K562 (cell line): ENCODE measurements at regions not wholly inside any gene's neighbourhood (a gene's known extent, or its start where the extent isn't known, plus 50 kb on each side); places are given as distances from the start of the nearest gene placed in this dataset.

Source experiments
- ATAC-seq: fragments of 200-7000 bp; cut with Tn5 transposase; 3 replicates; pipeline ENCODE4 v1.9.1; 2020; ENCODE audit warnings: moderate library complexity
- BruUV-seq: library from RNA; stranded (reverse); fragments of 400-500 nt; replicated peaks from 2 replicates; lab custom pipeline; 2021; lab: Mats Ljungman, UMichigan
- CTCF ChIA-PET: fragments of 300-600 bp; formaldehyde crosslinking; extraction: SDS; loops from one replicate; lab custom pipeline; 2021; ENCODE audit warnings: low intra/inter-chr PET ratio; lab: Yijun Ruan, JAX
- POLR2A ChIA-PET: fragments of 300-600, 350-650 bp; sonication (Branson Sonifier 250); formaldehyde crosslinking; extraction: SDS; loops from one replicate; lab custom pipeline; 2021; ENCODE audit warnings: antibody characterized with exemption, inconsistent platforms; lab: Yijun Ruan, JAX
- DNase-seq, 4 experiments: peaks; one replicate each; pipeline versions ENCODE4 v3.0.0 to v3.0.0-alpha.2; 2011 to 2018; ENCODE audit warnings: low spot score in 3 of 4, mixed read lengths in 3 of 4; ENCODE audit errors: extremely low read depth in 1 of 4
- FAIRE-seq: peaks from 2 replicates; lab custom pipeline; 2011; peaks lifted over from hg19 to GRCh38; lab: Jason Lieb, UNC
- H2AFZ ChIP-seq: 2 replicates; pipeline ENCODE4 v1.6.0; 2011; ENCODE audit warnings: low read depth, low read length, control low read depth, inconsistent platforms
- H3K27ac ChIP-seq: fragments of 200-600 bp; 3 replicates; pipeline ENCODE4 v1.8.0; 2011; ENCODE audit warnings: low read depth, mild to moderate bottlenecking, control low read depth, inconsistent platforms, low read length, moderate library complexity, mixed read lengths; ENCODE audit errors: extremely low read depth
- H3K27me3 ChIP-seq, 2 experiments: fragments of 300-600 bp in 1 of 2; 2 replicates in 1 of 2; 3 replicates in 1 of 2; pipeline versions ENCODE4 v1.6.0 to v1.8.0; 2011; ENCODE audit warnings: inconsistent platforms in 2 of 2, low read length in 2 of 2, mild to moderate bottlenecking in 1 of 2, mixed read lengths in 1 of 2, moderate library complexity in 1 of 2; ENCODE audit not compliant: control insufficient read depth in 2 of 2, insufficient read depth in 2 of 2
- H3K36me3 ChIP-seq: fragments of 300-600 bp; 3 replicates; pipeline ENCODE4 v1.8.0; 2011; ENCODE audit warnings: mild to moderate bottlenecking, low read length, inconsistent platforms; ENCODE audit not compliant: control insufficient read depth, insufficient read depth
- H3K4me1 ChIP-seq, 2 experiments: fragments of 200-600 bp in 1 of 2; replicated peaks in 1 of 2; 2 replicates in 1 of 2; 3 replicates in 1 of 2; pipeline versions ENCODE4 v1.5.1 to v1.8.0; 2011; ENCODE audit warnings: inconsistent platforms in 2 of 2, low read length in 2 of 2, mild to moderate bottlenecking in 1 of 2, mixed read lengths in 1 of 2, moderate library complexity in 1 of 2; ENCODE audit not compliant: control insufficient read depth in 2 of 2, insufficient read depth in 2 of 2
- H3K4me2 ChIP-seq: 2 replicates; pipeline ENCODE4 v1.6.1; 2011; ENCODE audit warnings: low read length, control low read depth, inconsistent platforms, mixed read lengths; ENCODE audit not compliant: insufficient read depth
- H3K4me3 ChIP-seq: fragments of 200-600 bp; sonication (generic), shearing (Covaris generic); 2 replicates; pipeline ENCODE4 v1.5.1; 2016; ENCODE audit warnings: control low read depth, inconsistent platforms
- H3K79me2 ChIP-seq: fragments of 200-600 bp; 3 replicates; pipeline ENCODE4 v1.8.0; 2011; ENCODE audit warnings: low read length, inconsistent platforms; ENCODE audit not compliant: control insufficient read depth, insufficient read depth
- H3K9ac ChIP-seq, 2 experiments: 2 replicates each; pipeline versions ENCODE4 v1.6.0 to v1.6.1; 2011; ENCODE audit warnings: low read depth in 2 of 2, low read length in 2 of 2, control low read depth in 1 of 2, inconsistent platforms in 1 of 2, mild to moderate bottlenecking in 1 of 2, mixed read lengths in 1 of 2; ENCODE audit not compliant: insufficient read depth in 1 of 2
- H3K9me1 ChIP-seq: one replicate; pipeline ENCODE4 v1.6.0; 2011; ENCODE audit warnings: inconsistent platforms, mild to moderate bottlenecking, low read length, moderate library complexity; ENCODE audit not compliant: control insufficient read depth, insufficient read depth
- H3K9me3 ChIP-seq: replicated peaks from 2 replicates; pipeline ENCODE4 v1.5.1; 2011; ENCODE audit warnings: low read depth, low read length, inconsistent platforms; ENCODE audit not compliant: control insufficient read depth, insufficient read depth
- H4K20me1 ChIP-seq: replicated peaks from 2 replicates; pipeline ENCODE4 v1.6.1; 2011; ENCODE audit warnings: low read length, inconsistent platforms, mixed read lengths; ENCODE audit not compliant: control insufficient read depth, insufficient read depth
- ARID1B ChIP-seq: fragments of 450-650 bp; IDR thresholded peaks from 2 replicates; pipeline ENCODE4 v1.6.1; 2016; ENCODE audit warnings: antibody characterized with exemption, mild to moderate bottlenecking, inconsistent platforms
- CEBPB ChIP-seq: fragments of 450-650 bp; IDR thresholded peaks from 2 replicates; pipeline ENCODE4 v1.6.1; 2016; ENCODE audit warnings: missing genetic modification characterization, missing compliant biosample characterization
- CHD4 ChIP-seq: fragments of 200-600 bp; sonication (generic); IDR thresholded peaks from 3 replicates; pipeline ENCODE4 v1.6.1; 2012; ENCODE audit warnings: low read depth, mild to moderate bottlenecking, mixed read lengths, low read length, inconsistent platforms; ENCODE audit not compliant: insufficient read depth, insufficient replicate concordance, poor library complexity, severe bottlenecking
- HNRNPUL1 ChIP-seq: fragments of 200-400 bp; formaldehyde crosslinking; IDR thresholded peaks from 2 replicates; pipeline ENCODE4 v1.6.1; 2017; ENCODE audit warnings: low read length
- MCM3 ChIP-seq: fragments of 450-650 bp; IDR thresholded peaks from 2 replicates; pipeline ENCODE4 v1.6.1; 2016
- NCOA1 ChIP-seq: fragments of 450-650 bp; IDR thresholded peaks from 2 replicates; pipeline ENCODE4 v1.6.1; 2016; ENCODE audit warnings: low read depth
- SNIP1 ChIP-seq: fragments of 450-650 bp; IDR thresholded peaks from 2 replicates; pipeline ENCODE4 v1.7.1; 2017; ENCODE audit warnings: low read depth, mild to moderate bottlenecking
- THRAP3 ChIP-seq: fragments of 450-650 bp; IDR thresholded peaks from 2 replicates; pipeline ENCODE4 v1.6.1; 2016; ENCODE audit warnings: mild to moderate bottlenecking, inconsistent platforms, borderline replicate concordance
- ZNF311 ChIP-seq: fragments of 250-450 bp; sonication (Bioruptor Pico); IDR thresholded peaks from 2 replicates; pipeline ENCODE4 v1.4.0; 2020; ENCODE audit warnings: mild to moderate bottlenecking, moderate library complexity
- ZNF76 ChIP-seq: fragments of 250-450 bp; sonication (Bioruptor Pico); IDR thresholded peaks from 2 replicates; pipeline ENCODE4 v1.4.0; 2020; ENCODE audit warnings: mild to moderate bottlenecking, moderate library complexity, borderline replicate concordance
- ZNF79 ChIP-seq: fragments of 250-450 bp; sonication (Bioruptor Pico); IDR thresholded peaks from 2 replicates; pipeline ENCODE4 v1.4.0; 2020; ENCODE audit warnings: low read depth, mild to moderate bottlenecking, moderate library complexity
- WGBS: fragments of 100-300 bp; shearing (Covaris generic); methylation state at CpG from one replicate; pipeline ENCODE4 v1.1.6; 2016; ENCODE audit warnings: low coverage, mixed read lengths; ENCODE audit not compliant: insufficient coverage; ENCODE audit errors: missing lambda C conversion rate; 5-methylcytosine and 5-hydroxymethylcytosine counted together
- in situ Hi-C: fragments of 300-500 bp; cut with MboI; formaldehyde crosslinking; loops from 4 replicates; pipeline ENCODE4 v1.15.0; 2018; ENCODE audit warnings: inconsistent platforms, mixed read lengths
- intact Hi-C: fragments of 100-400 bp; cut with micrococcal nuclease; formaldehyde crosslinking; loops from 2 replicates; pipeline ENCODE4 v1.14.2; 2022
- TF ChIP-seq, protein P1 (sequence below): fragments of 450-650 bp; IDR thresholded peaks from 2 replicates; pipeline ENCODE4 v1.7.1; 2018; ENCODE audit warnings: mild to moderate bottlenecking, low read depth; ENCODE audit not compliant: partially characterized antibody

DNA sequence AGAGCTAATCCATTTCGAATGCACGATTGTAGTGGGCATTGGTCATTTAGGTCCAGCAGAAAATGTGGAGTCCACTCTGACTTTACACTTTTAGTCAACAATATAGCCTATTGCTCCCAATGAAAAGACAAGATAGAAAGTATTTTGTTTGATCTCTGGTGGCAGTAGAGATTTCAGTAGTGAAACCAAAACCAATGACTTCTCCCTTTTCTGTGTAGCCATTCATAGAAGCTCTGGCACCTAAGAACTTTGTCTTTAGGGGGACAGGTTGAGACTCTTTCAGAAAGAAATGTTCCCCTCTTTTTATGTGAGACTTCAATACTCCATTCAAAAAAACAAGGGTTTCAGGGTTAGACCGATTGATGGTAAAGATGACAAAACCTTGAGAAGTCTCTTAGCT, 510.8 kb upstream of the POU3F2 start:
- no peaks in the 10 kb centered on the region for H3K79me2 ChIP-seq
- no peaks in the 10 kb centered on the region for H3K9me3 ChIP-seq
- in situ Hi-C loops (no loop called here), intact Hi-C loops (no loop called here)
- no peaks in the 10 kb centered on the region for H3K4me1 ChIP-seq
- ATAC-seq: no peak
- ChIA-PET CTCF (no interaction called here), POLR2A (no interaction called here)
- H3K9ac ChIP-seq: no peak overlapping the region
- DNase-seq: no peak
- no peak for FAIRE-seq
- H3K27ac ChIP-seq: no peak overlapping the region
- no peak overlapping the region for H3K4me2 ChIP-seq
- H3K36me3 ChIP-seq: no peaks in the 10 kb centered on the region
- H2AFZ ChIP-seq: no peak overlapping the region
- TF ChIP-seq NCOA1 (no peak), ZNF76 (CRISPR knock-in tag) (no peak)
- no peaks in the 10 kb centered on the region for H3K9me1 ChIP-seq
- no peak overlapping the region for H3K4me3 ChIP-seq
- 0% methylated on average over 3 of the region's 3 CpGs for WGBS
- H3K27me3 ChIP-seq: no peaks in the 10 kb centered on the region
- no TSS peak for BruUV-seq
- H4K20me1 ChIP-seq: no peaks in the 10 kb centered on the region

GRCh38 chr6:98324446-98324845, 509.9 kb upstream of the POU3F2 start:
- Histone ChIP-seq H3K27ac (no peak overlapping the region), H3K27me3 (no peaks in the 10 kb centered on the region), H3K9me3 (no peaks in the 10 kb centered on the region), H3K4me2 (no peak overlapping the region), H3K36me3 (no peaks in the 10 kb centered on the region), H3K4me1 (no peaks in the 10 kb centered on the region), H3K4me3 (no peak overlapping the region), H3K79me2 (no peaks in the 10 kb centered on the region), H2AFZ (no peak overlapping the region), H3K9me1 (no peaks in the 10 kb centered on the region), H3K9ac (no peak overlapping the region), H4K20me1 (no peaks in the 10 kb centered on the region)
- in situ Hi-C loops: no loop called here
- ATAC-seq (no peak), DNase-seq (no peak), FAIRE-seq (no peak)
- intact Hi-C loops: no loop called here
- TF ChIP-seq CEBPB (no peak), ZNF311 (CRISPR knock-in tag) (no peak), CHD4 (no peak), ARID1B (no peak), ZNF79 (CRISPR knock-in tag) (no peak), THRAP3 (no peak), HNRNPUL1 (no peak), SNIP1 (no peak), MCM3 (no peak)
- TF ChIP-seq, protein P1, sequence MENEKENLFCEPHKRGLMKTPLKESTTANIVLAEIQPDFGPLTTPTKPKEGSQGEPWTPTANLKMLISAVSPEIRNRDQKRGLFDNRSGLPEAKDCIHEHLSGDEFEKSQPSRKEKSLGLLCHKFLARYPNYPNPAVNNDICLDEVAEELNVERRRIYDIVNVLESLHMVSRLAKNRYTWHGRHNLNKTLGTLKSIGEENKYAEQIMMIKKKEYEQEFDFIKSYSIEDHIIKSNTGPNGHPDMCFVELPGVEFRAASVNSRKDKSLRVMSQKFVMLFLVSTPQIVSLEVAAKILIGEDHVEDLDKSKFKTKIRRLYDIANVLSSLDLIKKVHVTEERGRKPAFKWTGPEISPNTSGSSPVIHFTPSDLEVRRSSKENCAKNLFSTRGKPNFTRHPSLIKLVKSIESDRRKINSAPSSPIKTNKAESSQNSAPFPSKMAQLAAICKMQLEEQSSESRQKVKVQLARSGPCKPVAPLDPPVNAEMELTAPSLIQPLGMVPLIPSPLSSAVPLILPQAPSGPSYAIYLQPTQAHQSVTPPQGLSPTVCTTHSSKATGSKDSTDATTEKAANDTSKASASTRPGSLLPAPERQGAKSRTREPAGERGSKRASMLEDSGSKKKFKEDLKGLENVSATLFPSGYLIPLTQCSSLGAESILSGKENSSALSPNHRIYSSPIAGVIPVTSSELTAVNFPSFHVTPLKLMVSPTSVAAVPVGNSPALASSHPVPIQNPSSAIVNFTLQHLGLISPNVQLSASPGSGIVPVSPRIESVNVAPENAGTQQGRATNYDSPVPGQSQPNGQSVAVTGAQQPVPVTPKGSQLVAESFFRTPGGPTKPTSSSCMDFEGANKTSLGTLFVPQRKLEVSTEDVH: no peak
- WGBS: 3% methylated on average over 3 of the region's 3 CpGs
- ChIA-PET POLR2A (no interaction called here), CTCF (no interaction called here)
- BruUV-seq: no TSS peak
